Endometrium (tissue), 2 donors: ENCODE measurements at regions not wholly inside any gene's neighbourhood (a gene's known extent, or its start where the extent isn't known, plus 50 kb on each side); places are given as distances from the start of the nearest gene placed in this dataset.

Experiments used
- FAIRE-seq: peaks from 2 replicates; lab custom pipeline; 2012; peaks lifted over from hg19 to GRCh38; lab: Jason Lieb, UNC
- donor health status: control.
- donor health status: control.

GRCh38 chr5:117496801-117497200, 922.2 kb upstream of the SEMA6A start:
- FAIRE-seq = no peak

GRCh38 chr5:117494188-117494587, 919.6 kb upstream of the SEMA6A start:
- FAIRE-seq = no peak

GRCh38 chr5:117488976-117489500, 914.4 kb upstream of the SEMA6A start:
- no peak for FAIRE-seq

- FAIRE-seq = no peak
Measured at GRCh38 chr5:117487556-117487955, 912.9 kb upstream of the SEMA6A start.

- no peak for FAIRE-seq
Measured at GRCh38 chr5:117486879-117487391, 912.3 kb upstream of the SEMA6A start.

- no peak for FAIRE-seq
Measured at GRCh38 chr5:117486261-117486660, 911.6 kb upstream of the SEMA6A start.

- FAIRE-seq = no peak
Measured at GRCh38 chr5:117475919-117476318, 901.3 kb upstream of the SEMA6A start.

- FAIRE-seq = no peak
Measured at GRCh38 chr5:117473165-117473564, 898.5 kb upstream of the SEMA6A start.

GRCh38 chr5:117463881-117464570, 889.4 kb upstream of the SEMA6A start:
- no peak for FAIRE-seq

- no peak for FAIRE-seq
Measured at GRCh38 chr5:117461966-117462365, 887.3 kb upstream of the SEMA6A start.

GRCh38 chr5:117461403-117461802, 886.8 kb upstream of the SEMA6A start:
- no peak for FAIRE-seq

GRCh38 chr5:117457656-117458055, 883.0 kb upstream of the SEMA6A start:
- no peak for FAIRE-seq

- FAIRE-seq = no peak
Measured at GRCh38 chr5:117456866-117457470, 882.3 kb upstream of the SEMA6A start.

- FAIRE-seq = no peak
Measured at GRCh38 chr5:117455236-117456233, 880.9 kb upstream of the SEMA6A start.

- no peak for FAIRE-seq
Measured at GRCh38 chr5:117454716-117455212, 880.1 kb upstream of the SEMA6A start.

GRCh38 chr5:117436846-117437245, 862.2 kb upstream of the SEMA6A start:
- no peak for FAIRE-seq

- FAIRE-seq = no peak
Measured at GRCh38 chr5:117435203-117435602, 860.6 kb upstream of the SEMA6A start.

- FAIRE-seq = no peak
Measured at GRCh38 chr5:117434254-117434653, 859.6 kb upstream of the SEMA6A start.

GRCh38 chr5:117433818-117434217, 859.2 kb upstream of the SEMA6A start:
- no peak for FAIRE-seq

- no peak for FAIRE-seq
Measured at GRCh38 chr5:117431091-117431490, 856.5 kb upstream of the SEMA6A start.

GRCh38 chr5:117425163-117425562, 850.5 kb upstream of the SEMA6A start:
- FAIRE-seq = no peak

- FAIRE-seq = no peak
Measured at GRCh38 chr5:117424559-117424958, 849.9 kb upstream of the SEMA6A start.
